WERI-Rb-1 (cell line): ENCODE measurements at regions not wholly inside any gene's neighbourhood (a gene's known extent, or its start where the extent isn't known, plus 50 kb on each side); places are given as distances from the start of the nearest gene placed in this dataset.

Experiments
- DNase-seq: peaks from one replicate; pipeline ENCODE4 v3.0.0-alpha.2; 2020
- H3K27ac ChIP-seq: fragments of 250-450 bp; sonication (Bioruptor Pico); 2 replicates; pipeline ENCODE4 v1.5.1; 2020; ENCODE audit warnings: mild to moderate bottlenecking, moderate library complexity
- H3K27me3 ChIP-seq: fragments of 250-450 bp; sonication (Bioruptor Pico); 2 replicates; pipeline ENCODE4 v1.5.1; 2021; ENCODE audit warnings: mild to moderate bottlenecking, low read depth, moderate library complexity; ENCODE audit not compliant: insufficient read depth, severe bottlenecking
- H3K36me3 ChIP-seq: fragments of 250-450 bp; sonication (Bioruptor Pico); 2 replicates; pipeline ENCODE4 v1.5.1; 2020; ENCODE audit warnings: mild to moderate bottlenecking, moderate library complexity
- H3K4me3 ChIP-seq: 2 replicates; pipeline ENCODE4 v1.5.1; 2011; ENCODE audit warnings: low read depth, mild to moderate bottlenecking, control low read depth, low read length
- H3K9me3 ChIP-seq: fragments of 250-450 bp; sonication (Bioruptor Pico); 2 replicates; pipeline ENCODE4 v1.5.1; 2021; ENCODE audit warnings: mild to moderate bottlenecking, moderate library complexity; ENCODE audit not compliant: severe bottlenecking
- CTCF ChIP-seq: IDR thresholded peaks from 2 replicates; pipeline ENCODE4 v1.5.1; 2011; ENCODE audit warnings: low read depth, mild to moderate bottlenecking, control low read depth, inconsistent platforms, low read length

- no peak overlapping the region for H3K27ac ChIP-seq
- TF ChIP-seq CTCF, result no peak
- no peak for DNase-seq
Measured at GRCh38 chr2:128598862-128599441, 280.3 kb upstream of the HS6ST1 start.

DNA sequence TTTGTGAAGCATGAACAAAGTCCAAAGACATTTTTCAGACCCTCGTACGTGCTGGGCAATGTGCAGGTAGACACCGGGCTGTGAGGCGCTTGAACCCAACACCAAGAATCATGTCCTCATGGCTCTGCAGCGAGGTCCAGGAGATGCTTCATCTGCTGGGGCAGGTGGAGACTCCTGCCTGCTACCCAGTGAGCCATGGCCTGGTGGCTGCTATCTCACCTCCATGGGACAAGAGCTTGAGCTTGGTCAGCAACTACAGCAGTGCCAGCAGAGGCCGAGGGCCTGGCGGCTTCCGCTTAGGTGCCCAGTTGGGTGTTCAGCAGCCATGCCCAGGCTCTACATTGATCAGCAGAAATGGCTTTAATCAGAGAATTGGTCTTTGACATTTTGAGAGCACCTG is 281.0 kb upstream of the HS6ST1 start:
- TF ChIP-seq CTCF, result no peak
- no peak for DNase-seq
- peaks cover 27% of the 10 kb centered on the region for H3K27me3 ChIP-seq
- H3K27ac ChIP-seq, result no peak overlapping the region
- H3K4me3 ChIP-seq, result no peak overlapping the region
- no peaks in the 10 kb centered on the region for H3K9me3 ChIP-seq
- no peaks in the 10 kb centered on the region for H3K36me3 ChIP-seq

More at GRCh38 chr2:128598862-128599441, 280.3 kb upstream of the HS6ST1 start:
- Histone ChIP-seq H3K4me3 (no peak overlapping the region), H3K27me3 (peaks cover 33% of the 10 kb centered on the region), H3K9me3 (no peaks in the 10 kb centered on the region), H3K36me3 (no peaks in the 10 kb centered on the region)

- H3K36me3 ChIP-seq, result no peaks in the 10 kb centered on the region
- H3K9me3 ChIP-seq, result no peaks in the 10 kb centered on the region
- TF ChIP-seq CTCF, result no peak
- no peak for DNase-seq
- no peak overlapping the region for H3K4me3 ChIP-seq
- H3K27ac ChIP-seq, result no peak overlapping the region
- peaks cover 17% of the 10 kb centered on the region for H3K27me3 ChIP-seq
Measured at GRCh38 chr2:128600581-128601297, 282.1 kb upstream of the HS6ST1 start.

- no peak for TF ChIP-seq CTCF
- no peak for DNase-seq
- Histone ChIP-seq H3K4me3 (no peak overlapping the region), H3K36me3 (no peaks in the 10 kb centered on the region), H3K27ac (no peak overlapping the region), H3K27me3 (peaks cover 9% of the 10 kb centered on the region), H3K9me3 (no peaks in the 10 kb centered on the region)
Measured at GRCh38 chr2:128601298-128602037, 282.8 kb upstream of the HS6ST1 start.

GRCh38 chr2:128602038-128602698 is 283.5 kb upstream of the HS6ST1 start:
- no peak for TF ChIP-seq CTCF
- DNase-seq, result no peak
- no peaks in the 10 kb centered on the region for H3K9me3 ChIP-seq
- peaks cover 2% of the 10 kb centered on the region for H3K27me3 ChIP-seq
- H3K27ac ChIP-seq, result no peak overlapping the region
- no peak overlapping the region for H3K4me3 ChIP-seq
- H3K36me3 ChIP-seq, result no peaks in the 10 kb centered on the region
